Fibroblast of gingiva (primary cell): ENCODE measurements at regions not wholly inside any gene's neighbourhood (a gene's known extent, or its start where the extent isn't known, plus 50 kb on each side); places are given as distances from the start of the nearest gene placed in this dataset.

ENCODE experiments used
- DNase-seq: peaks from one replicate; pipeline ENCODE4 v3.0.0-alpha.2; 2011; ENCODE audit warnings: low read depth

GRCh38 chr2:46831051-46831868, 84.3 kb downstream of the MCFD2 start:
- DNase-seq: peak; percentile 81

GRCh38 chr2:46829231-46829995, 86.2 kb downstream of the MCFD2 start:
- DNase-seq: no peak

- DNase-seq: no peak
Observed at GRCh38 chr2:46828491-46829230, 86.9 kb downstream of the MCFD2 start.

GRCh38 chr2:46828135-46828438, 87.5 kb downstream of the MCFD2 start:
- no peak for DNase-seq

- DNase-seq: peak; percentile 35
Observed at GRCh38 chr2:46827274-46828134, 88.1 kb downstream of the MCFD2 start.

- DNase-seq: no peak
Observed at GRCh38 chr2:46826569-46827245, 88.9 kb downstream of the MCFD2 start.

- DNase-seq: peak; percentile 73
Observed at GRCh38 chr2:46825939-46826568, 89.6 kb downstream of the MCFD2 start.

- no peak for DNase-seq
Observed at GRCh38 chr2:46825231-46825938, 90.2 kb downstream of the MCFD2 start.

- no peak for DNase-seq
Observed at GRCh38 chr2:46824611-46825010, 91.0 kb downstream of the MCFD2 start.

- no peak for DNase-seq
Observed at GRCh38 chr2:46821600-46821999, 94.0 kb downstream of the MCFD2 start.

GRCh38 chr2:46818819-46819218, 96.8 kb downstream of the MCFD2 start:
- no peak for DNase-seq

GRCh38 chr2:46818141-46818621, 97.4 kb downstream of the MCFD2 start:
- no peak for DNase-seq

GRCh38 chr2:46816846-46817726, 98.5 kb downstream of the MCFD2 start:
- no peak for DNase-seq

GRCh38 chr2:46816151-46816845, 99.3 kb downstream of the MCFD2 start:
- DNase-seq: no peak

- no peak for DNase-seq
Observed at GRCh38 chr2:46815121-46815802, 100.3 kb downstream of the MCFD2 start.

- DNase-seq: no peak
Observed at GRCh38 chr2:46814160-46814961, 101.2 kb downstream of the MCFD2 start.

- DNase-seq: no peak
Observed at GRCh38 chr2:46813680-46814079, 101.9 kb downstream of the MCFD2 start.
